KMS-11 (cell line): ENCODE measurements at regions not wholly inside any gene's neighbourhood (a gene's known extent, or its start where the extent isn't known, plus 50 kb on each side); places are given as distances from the start of the nearest gene placed in this dataset.

Experiments used
- H2AFZ ChIP-seq: fragments of 200-600 bp; sonication (generic); 2 replicates; pipeline ENCODE4 v1.6.1; 2016; ENCODE audit warnings: antibody characterized with exemption, mixed run types, low read depth
- H3K27ac ChIP-seq: fragments of 200-600 bp; sonication (generic); 2 replicates; pipeline ENCODE4 v1.6.1; 2016; ENCODE audit warnings: mild to moderate bottlenecking, mixed run types
- H3K27me3 ChIP-seq: fragments of 200-600 bp; sonication (generic); 2 replicates; pipeline ENCODE4 v1.6.1; 2017; ENCODE audit warnings: mild to moderate bottlenecking, low read depth, mixed run types, moderate library complexity; ENCODE audit not compliant: insufficient read depth
- H3K36me3 ChIP-seq: fragments of 200-600 bp; sonication (generic); 2 replicates; pipeline ENCODE4 v1.6.1; 2017; ENCODE audit warnings: mild to moderate bottlenecking, mixed run types; ENCODE audit not compliant: insufficient read depth
- H3K4me1 ChIP-seq: fragments of 200-600 bp; sonication (generic); 2 replicates; pipeline ENCODE4 v1.6.1; 2016; ENCODE audit warnings: mild to moderate bottlenecking, low read depth, mixed run types; ENCODE audit not compliant: poor library complexity, severe bottlenecking
- H3K4me2 ChIP-seq: fragments of 200-600 bp; sonication (generic); 2 replicates; pipeline ENCODE4 v1.7.0; 2016; ENCODE audit warnings: mild to moderate bottlenecking, mixed run types
- H3K4me3 ChIP-seq: fragments of 200-600 bp; sonication (generic); IDR thresholded peaks from 2 replicates; pipeline ENCODE4 v1.6.1; 2017; ENCODE audit warnings: low read depth, low read length, mixed read lengths; ENCODE audit not compliant: insufficient read depth
- H3K79me2 ChIP-seq: fragments of 200-600 bp; sonication (generic); 2 replicates; pipeline ENCODE4 v1.6.1; 2016; ENCODE audit warnings: low read depth, mixed run types; ENCODE audit not compliant: insufficient read depth
- H3K9ac ChIP-seq: fragments of 200-600 bp; sonication (generic); 2 replicates; pipeline ENCODE4 v1.6.1; 2016; ENCODE audit warnings: mild to moderate bottlenecking, mixed run types
- H4K20me1 ChIP-seq: fragments of 200-600 bp; sonication (generic); 2 replicates; pipeline ENCODE4 v1.6.1; 2016; ENCODE audit warnings: mild to moderate bottlenecking, mixed run types; ENCODE audit not compliant: insufficient read depth
- TF ChIP-seq, protein P1 (sequence below): fragments of 200-600 bp; sonication (generic); conservative IDR thresholded peaks from 2 replicates; pipeline ENCODE4 v1.6.1; 2017; ENCODE audit warnings: low read depth, mild to moderate bottlenecking, antibody characterized with exemption, low read length, moderate library complexity, mixed read lengths

- Histone ChIP-seq H3K36me3 (no peaks in the 10 kb centered on the region), H3K79me2 (no peaks in the 10 kb centered on the region), H3K27ac (no peak overlapping the region), H2AFZ (no peak overlapping the region), H3K4me2 (no peak overlapping the region), H3K27me3 (no peaks in the 10 kb centered on the region), H4K20me1 (no peaks in the 10 kb centered on the region), H3K9ac (no peak overlapping the region), H3K4me1 (no peaks in the 10 kb centered on the region), H3K4me3 (no peak overlapping the region)
- TF ChIP-seq, protein P1, sequence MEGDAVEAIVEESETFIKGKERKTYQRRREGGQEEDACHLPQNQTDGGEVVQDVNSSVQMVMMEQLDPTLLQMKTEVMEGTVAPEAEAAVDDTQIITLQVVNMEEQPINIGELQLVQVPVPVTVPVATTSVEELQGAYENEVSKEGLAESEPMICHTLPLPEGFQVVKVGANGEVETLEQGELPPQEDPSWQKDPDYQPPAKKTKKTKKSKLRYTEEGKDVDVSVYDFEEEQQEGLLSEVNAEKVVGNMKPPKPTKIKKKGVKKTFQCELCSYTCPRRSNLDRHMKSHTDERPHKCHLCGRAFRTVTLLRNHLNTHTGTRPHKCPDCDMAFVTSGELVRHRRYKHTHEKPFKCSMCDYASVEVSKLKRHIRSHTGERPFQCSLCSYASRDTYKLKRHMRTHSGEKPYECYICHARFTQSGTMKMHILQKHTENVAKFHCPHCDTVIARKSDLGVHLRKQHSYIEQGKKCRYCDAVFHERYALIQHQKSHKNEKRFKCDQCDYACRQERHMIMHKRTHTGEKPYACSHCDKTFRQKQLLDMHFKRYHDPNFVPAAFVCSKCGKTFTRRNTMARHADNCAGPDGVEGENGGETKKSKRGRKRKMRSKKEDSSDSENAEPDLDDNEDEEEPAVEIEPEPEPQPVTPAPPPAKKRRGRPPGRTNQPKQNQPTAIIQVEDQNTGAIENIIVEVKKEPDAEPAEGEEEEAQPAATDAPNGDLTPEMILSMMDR: no peak
These were observed 172.5 kb upstream of the FMR1 start for GRCh38 chrX:147739196-147739595.

GRCh38 chrX:147741776-147742175, 169.9 kb upstream of the FMR1 start:
- H3K79me2 ChIP-seq: no peaks in the 10 kb centered on the region

GRCh38 chrX:147749308-147749707, 162.4 kb upstream of the FMR1 start:
- Histone ChIP-seq H2AFZ (no peak overlapping the region), H3K4me2 (no peak overlapping the region), H3K36me3 (no peaks in the 10 kb centered on the region), H3K79me2 (no peaks in the 10 kb centered on the region), H3K9ac (no peak overlapping the region), H3K27ac (no peak overlapping the region), H4K20me1 (no peaks in the 10 kb centered on the region), H3K4me1 (no peaks in the 10 kb centered on the region), H3K4me3 (no peak overlapping the region), H3K27me3 (no peaks in the 10 kb centered on the region)
- TF ChIP-seq, protein P1: no peak

More at GRCh38 chrX:147741776-147742175, 169.9 kb upstream of the FMR1 start:
- Histone ChIP-seq H3K4me3 (no peak overlapping the region), H3K9ac (no peak overlapping the region), H3K4me1 (no peaks in the 10 kb centered on the region), H3K4me2 (no peak overlapping the region), H2AFZ (no peak overlapping the region), H4K20me1 (no peaks in the 10 kb centered on the region), H3K36me3 (no peaks in the 10 kb centered on the region), H3K27me3 (no peaks in the 10 kb centered on the region), H3K27ac (no peak overlapping the region)
- TF ChIP-seq, protein P1: no peak

DNA sequence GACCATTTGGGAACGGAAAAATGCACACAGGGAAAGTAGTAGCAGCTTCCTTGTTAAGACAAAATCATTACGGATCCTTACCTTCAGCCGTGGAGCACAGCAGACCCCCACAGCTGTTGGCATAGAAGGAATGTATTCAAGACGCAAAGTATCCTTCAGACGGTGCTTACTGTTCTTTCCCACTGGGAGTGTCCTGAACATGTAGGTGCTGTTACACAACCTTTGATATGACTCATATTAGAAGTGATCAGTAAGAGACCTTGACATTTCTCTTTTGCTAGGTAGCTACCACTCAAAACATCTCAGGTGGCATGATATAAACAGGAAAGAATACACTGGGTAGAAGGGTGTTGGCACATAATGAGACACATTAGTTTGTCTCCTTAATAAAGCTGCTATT, 154.0 kb upstream of the FMR1 start:
- Histone ChIP-seq H3K9ac (no peak overlapping the region), H2AFZ (no peak overlapping the region), H3K27ac (no peak overlapping the region), H3K79me2 (no peaks in the 10 kb centered on the region), H3K4me3 (no peak overlapping the region), H3K4me2 (no peak overlapping the region), H3K4me1 (no peaks in the 10 kb centered on the region), H4K20me1 (no peaks in the 10 kb centered on the region), H3K27me3 (no peaks in the 10 kb centered on the region), H3K36me3 (no peaks in the 10 kb centered on the region)
- TF ChIP-seq, protein P1: no peak
